GM12875 (cell line): ENCODE measurements at regions not wholly inside any gene's neighbourhood (a gene's known extent, or its start where the extent isn't known, plus 50 kb on each side); places are given as distances from the start of the nearest gene placed in this dataset.

Source experiments
- H3K4me3 ChIP-seq: one replicate; pipeline ENCODE4 v1.5.1; 2011; ENCODE audit warnings: low read depth, low read length, control low read depth
- TF ChIP-seq, protein P1 (sequence below): IDR thresholded peaks from 2 replicates; pipeline ENCODE4 v1.5.1; 2011; ENCODE audit warnings: low read depth, mild to moderate bottlenecking, control low read depth, inconsistent platforms, low read length, moderate library complexity, borderline replicate concordance; ENCODE audit not compliant: insufficient read depth

DNA sequence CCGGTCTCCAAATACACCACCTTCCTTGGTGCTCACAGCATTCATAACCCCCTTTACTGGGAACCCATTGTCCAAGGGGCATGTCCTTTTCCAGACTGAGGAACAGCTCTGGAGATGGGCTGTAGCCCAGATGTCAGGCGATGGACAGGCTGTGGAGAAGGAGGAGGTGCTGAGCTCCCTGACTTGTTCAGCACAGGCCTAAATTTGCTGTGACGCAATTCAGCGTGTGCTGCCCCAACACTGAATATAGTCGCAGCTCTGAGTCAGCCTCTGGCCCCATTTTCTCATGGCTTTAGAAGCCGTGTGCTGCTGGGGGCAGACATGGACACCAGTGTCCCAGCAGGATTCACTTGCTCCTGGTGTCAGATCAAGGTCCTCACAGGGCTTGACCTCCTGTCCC is 269.1 kb downstream of the EMP1 start:
- TF ChIP-seq, protein P1, sequence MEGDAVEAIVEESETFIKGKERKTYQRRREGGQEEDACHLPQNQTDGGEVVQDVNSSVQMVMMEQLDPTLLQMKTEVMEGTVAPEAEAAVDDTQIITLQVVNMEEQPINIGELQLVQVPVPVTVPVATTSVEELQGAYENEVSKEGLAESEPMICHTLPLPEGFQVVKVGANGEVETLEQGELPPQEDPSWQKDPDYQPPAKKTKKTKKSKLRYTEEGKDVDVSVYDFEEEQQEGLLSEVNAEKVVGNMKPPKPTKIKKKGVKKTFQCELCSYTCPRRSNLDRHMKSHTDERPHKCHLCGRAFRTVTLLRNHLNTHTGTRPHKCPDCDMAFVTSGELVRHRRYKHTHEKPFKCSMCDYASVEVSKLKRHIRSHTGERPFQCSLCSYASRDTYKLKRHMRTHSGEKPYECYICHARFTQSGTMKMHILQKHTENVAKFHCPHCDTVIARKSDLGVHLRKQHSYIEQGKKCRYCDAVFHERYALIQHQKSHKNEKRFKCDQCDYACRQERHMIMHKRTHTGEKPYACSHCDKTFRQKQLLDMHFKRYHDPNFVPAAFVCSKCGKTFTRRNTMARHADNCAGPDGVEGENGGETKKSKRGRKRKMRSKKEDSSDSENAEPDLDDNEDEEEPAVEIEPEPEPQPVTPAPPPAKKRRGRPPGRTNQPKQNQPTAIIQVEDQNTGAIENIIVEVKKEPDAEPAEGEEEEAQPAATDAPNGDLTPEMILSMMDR: no peak
- H3K4me3 ChIP-seq: no peak overlapping the region

DNA sequence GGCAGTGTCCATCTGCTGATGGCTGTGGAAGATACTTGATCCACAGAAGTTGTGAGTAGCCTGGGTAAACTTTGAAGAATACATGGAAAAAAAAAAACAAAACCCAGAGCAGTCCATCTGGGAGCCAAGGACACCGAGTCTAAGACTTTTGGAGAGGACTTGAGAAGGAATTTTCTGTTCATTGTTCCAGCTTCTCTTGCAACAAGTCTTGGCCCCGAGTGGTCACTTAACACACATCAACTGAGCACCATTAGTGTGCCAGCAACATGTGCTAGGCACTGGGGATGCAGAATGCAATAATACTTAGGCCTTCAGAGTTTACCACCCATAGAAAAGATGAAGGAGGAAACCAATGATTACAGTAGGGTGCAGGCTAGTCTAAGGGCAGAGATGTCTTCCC is 266.7 kb downstream of the EMP1 start:
- H3K4me3 ChIP-seq: no peak overlapping the region
- TF ChIP-seq, protein P1: no peak

DNA sequence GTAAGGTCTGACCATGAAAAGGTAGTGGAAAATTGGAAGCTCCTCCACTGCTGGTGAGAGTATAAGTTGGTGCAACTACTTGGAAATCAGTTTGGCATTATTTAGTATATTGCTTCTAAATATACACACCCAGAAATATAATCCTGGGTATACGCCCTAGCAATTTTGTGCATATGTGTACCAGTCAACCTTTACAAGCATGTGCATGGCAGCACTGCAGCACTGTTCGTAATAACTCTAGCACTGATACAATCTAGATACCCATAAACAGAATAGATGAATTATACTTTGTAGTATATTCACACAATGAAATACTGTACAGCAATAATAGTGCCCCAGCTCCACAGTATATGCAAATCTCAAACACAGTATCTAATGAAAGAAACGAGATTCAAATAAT is 265.9 kb downstream of the EMP1 start:
- TF ChIP-seq, protein P1: no peak
- H3K4me3 ChIP-seq: no peak overlapping the region

DNA sequence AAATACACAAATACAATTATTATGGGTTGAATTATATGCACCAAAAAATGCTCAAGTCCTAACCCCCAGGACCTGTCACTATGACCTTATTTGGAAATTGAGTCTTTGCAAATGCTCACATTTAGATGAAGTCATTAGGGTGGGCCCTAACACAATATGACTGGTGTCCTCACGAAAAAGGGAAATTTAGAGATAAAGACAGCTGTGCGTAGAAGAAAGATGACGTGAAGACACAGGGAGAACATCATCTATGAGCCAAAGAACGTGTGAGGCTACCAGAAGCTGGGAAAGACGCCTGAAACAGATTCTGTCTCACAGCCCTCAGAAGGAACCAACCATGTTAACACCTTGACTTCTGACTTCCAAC is 259.2 kb downstream of the EMP1 start:
- TF ChIP-seq, protein P1: no peak
- H3K4me3 ChIP-seq: no peak overlapping the region

DNA sequence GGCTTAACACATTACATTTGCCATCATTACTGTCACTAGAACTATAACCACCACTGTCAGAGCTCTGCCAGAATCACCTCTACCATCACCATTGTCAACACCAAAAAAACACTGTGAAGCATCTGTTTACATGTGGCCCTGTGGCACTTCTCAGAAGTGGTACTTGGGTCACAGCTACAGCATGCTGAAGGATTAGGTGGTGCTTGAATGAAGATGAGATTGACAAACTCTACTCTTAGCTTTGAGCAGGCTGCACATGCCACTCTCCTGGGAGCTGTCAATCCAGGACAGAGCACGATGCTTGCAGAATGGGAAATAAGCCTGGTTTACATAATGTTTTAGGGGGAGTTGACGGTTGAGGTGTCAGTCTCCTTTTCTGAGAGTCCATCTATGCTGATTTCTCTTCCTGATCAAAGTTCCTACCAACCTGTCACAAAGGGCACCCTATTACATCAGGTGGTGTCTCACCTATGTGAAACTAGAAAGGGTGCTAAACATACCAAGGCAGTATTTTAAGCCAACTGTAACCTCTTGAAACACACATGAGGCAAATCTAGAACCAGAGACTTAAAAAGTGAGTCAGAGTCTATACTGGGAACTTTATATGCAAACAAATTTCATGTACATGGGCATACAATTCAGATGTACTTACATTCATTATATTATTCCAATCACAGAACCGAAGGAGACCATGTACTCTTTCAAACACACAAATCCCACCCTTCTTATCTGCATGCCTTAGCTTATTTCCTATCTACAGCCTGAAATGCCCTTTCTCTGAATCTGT is 258.7 kb downstream of the EMP1 start:
- TF ChIP-seq, protein P1: no peak
- no peak overlapping the region for H3K4me3 ChIP-seq

DNA sequence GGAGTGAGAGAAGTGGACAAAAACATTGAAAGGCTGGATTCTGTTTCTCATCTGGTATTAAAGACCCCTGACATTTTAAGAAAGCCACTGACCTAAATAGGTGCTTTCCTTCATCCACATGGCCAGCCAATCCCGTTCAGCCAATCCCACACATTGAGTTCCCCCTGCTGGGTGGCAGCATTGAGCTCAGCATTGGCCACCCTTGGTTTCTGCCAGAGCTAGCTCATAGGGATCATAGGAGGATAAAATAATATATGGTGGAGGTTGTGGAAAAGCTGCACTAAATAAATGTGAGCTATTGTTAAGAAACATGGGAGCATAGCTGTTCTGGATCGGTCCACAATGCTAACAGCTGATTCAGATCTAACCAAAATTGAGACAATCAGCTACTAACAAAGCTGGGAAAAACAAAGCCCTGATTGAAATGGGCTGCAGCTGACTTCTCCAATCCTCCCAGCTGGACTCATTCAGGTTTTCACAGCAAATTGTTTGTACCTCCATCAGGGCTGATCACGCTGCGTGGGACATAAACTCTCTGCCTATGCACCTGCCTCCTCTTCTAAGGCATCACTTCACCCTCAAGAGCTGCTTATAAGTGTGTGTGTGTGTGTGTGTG is 256.5 kb downstream of the EMP1 start:
- H3K4me3 ChIP-seq: no peak overlapping the region
- TF ChIP-seq, protein P1: no peak

DNA sequence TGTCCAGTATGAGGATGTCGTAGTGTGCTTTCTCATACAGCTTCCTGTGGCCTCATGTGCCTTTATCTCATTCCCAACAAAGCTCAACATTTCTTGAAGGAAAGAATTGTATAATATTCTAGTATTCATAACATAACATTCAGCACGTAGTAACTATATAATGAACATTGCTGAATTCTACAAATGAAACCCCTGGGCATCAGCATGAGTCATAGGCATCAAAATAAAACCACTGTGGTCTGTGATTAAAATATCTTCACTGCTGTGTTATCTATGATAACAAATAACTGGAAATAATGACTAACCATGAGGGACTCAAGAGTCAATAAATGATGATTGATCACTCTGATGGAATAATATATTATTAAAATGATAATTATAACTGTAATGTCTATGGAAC is 255.2 kb downstream of the EMP1 start:
- TF ChIP-seq, protein P1: no peak

More for the DNA sequence above, 255.2 kb downstream of the EMP1 start:
- H3K4me3 ChIP-seq: no peak overlapping the region
